ENCODE measurements at regions not wholly inside any gene's neighbourhood (a gene's known extent, or its start where the extent isn't known, plus 50 kb on each side); places are given as distances from the start of the nearest gene placed in this dataset.
A peak's percentile ranks its signal among the peaks of the same experiment; 100 is the strongest.
"Not testable (repeated sequence)": the region's sequence is repeated elsewhere in the genome, so short reads cannot be mapped to it uniquely, and the experiment has no call there.

DNA sequence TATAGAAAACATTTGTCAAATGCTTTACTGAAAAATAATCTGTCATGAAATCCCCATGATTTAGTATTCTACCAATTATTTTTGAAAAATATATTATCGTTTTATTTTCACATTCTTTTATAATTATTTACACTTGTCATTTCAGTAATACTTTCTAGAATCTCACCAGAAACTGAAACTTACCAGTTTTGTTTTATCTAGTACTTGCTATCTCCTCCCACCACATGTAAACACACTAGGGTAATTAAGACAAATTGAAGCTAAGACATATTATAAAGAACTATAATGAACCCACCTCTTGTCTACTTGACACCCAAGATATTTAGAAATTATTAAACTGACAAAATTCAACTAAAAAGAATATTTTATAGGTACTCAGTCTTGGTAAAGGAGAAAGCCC lies 51.5 kb upstream of the GRM3 start:
- DNase-seq: no peak

DNA sequence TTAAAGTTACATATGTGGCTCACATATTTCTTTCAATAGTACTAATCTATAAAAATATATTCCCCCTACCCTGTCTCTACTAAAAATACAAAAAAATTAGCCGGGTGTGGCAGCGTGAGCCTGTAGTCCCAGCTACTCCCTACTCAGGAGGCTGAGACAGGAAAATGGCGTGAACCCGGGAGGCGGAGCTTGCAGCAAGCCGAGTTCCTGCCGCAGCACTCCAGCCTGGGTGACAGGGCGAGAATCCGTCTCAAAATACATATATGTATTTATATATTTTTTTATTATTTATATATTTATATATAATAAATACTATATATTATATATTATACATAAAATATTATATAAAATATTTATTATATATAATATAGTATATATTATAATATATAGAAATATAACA lies 69.7 kb upstream of the GRM3 start:
- no peak for DNase-seq

DNA sequence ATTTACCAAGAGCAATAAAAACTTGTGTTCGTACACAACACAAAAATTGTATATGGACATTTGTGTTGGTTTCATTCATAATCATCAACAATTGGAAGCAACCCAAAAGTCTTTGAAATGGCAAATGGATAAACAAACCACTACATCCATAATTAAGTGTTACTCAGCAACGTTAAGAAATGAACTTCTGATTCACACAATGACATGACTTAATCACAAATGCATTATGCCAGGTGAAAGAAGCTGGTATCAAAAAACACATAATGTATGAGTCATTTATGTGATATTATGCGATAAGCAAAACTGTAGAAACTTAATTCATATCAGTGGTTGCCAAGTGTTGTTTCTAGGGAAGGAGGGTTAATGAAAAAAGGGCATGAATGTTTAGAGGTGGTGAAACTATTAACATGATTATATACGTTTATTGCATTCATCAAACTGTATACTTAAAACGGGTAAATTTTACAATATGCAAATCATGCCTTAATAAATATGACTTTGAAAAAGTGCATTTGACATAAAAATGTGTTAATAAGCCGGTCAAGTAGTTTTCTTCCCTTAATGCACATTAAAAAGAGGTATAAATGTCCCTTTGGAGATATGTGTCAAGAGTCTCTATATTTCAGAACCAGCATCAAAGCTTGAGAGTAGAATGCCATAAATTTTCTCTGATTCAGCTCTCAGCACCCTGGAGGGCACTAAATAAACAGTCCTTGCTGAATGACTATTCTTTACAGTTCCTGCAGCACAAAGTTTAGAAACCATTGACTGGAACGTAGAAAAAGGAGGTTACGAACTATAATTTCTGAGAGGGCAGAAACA lies 84.8 kb upstream of the GRM3 start:
- no peak for DNase-seq

DNA sequence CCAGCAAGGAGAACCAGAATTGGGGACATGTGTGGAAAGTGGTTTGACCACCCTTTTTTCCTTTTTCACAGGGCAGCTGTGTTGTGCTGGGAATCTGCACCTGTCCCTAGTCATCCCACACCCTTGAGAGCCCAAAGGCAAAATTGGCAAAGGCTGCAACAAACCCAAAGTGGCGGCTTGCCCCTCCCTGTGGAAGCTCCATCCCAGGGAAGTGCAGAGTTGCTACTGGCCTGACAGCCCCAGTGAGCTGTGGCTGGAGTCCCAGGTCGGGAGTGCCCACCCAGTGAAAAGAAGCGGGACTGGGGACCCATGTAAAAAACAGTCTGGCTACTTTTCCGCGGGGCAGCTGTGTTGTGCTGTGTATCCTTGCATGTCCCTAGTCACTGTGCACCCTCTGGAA lies 109.1 kb upstream of the GRM3 start:
- DNase-seq: no peak

DNA sequence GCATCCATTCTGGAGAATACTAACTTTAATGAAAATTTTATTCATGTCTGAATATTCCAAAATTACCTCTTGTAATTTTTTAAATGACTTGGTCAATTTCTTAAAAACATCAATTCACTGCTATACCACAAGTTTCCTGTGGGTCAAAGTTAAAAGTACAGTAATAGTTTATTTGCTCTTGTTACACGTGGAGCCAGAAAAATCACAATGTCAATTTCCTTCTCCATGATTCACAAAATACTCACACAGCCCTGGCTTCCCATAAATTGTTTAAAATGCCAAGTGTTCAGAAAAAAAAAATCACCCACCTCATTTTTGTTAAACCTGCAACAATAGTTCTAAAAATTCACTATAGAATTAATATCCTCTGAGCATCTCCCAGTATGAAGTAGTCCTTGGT lies 139.5 kb upstream of the GRM3 start:
- DNase-seq: no peak

DNA sequence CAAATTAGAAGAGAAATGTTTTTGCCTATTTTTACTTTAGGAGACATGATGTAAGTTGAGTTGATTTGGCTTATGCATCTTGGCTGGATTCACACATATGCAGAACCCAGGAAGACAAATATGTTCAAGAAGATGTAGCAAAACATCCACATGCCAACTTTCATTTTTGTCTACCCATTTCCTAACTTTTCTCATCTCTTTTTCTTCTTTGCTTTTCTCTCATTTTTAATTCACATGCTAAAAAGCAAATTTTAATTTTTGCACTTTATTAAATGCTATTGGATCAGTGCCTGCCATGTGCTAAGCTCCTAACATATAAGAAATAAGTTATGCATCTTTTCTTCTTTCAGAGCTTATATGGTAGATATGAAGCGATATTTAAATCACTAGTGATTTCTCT lies 143.7 kb upstream of the GRM3 start:
- no peak for DNase-seq

DNA sequence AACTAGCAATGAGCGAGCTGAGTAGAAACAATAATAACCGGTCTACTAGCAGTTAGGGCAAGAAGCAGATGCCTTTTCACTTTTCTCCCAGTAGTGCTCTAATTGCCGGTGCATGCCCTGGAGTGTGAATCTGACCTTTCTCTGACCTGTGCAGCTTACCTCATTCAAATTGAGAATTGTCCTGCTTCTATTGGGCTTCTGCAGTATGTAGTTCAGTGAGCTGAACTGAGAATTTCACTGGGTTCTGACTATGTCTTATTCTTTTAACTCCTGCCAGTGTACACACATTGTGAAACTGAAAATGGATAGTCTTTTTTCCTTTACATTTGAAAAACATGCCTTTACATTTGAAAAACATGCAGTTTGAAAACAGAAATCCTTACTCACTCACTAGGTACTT lies 157.9 kb upstream of the GRM3 start:
- no peak for DNase-seq

DNA sequence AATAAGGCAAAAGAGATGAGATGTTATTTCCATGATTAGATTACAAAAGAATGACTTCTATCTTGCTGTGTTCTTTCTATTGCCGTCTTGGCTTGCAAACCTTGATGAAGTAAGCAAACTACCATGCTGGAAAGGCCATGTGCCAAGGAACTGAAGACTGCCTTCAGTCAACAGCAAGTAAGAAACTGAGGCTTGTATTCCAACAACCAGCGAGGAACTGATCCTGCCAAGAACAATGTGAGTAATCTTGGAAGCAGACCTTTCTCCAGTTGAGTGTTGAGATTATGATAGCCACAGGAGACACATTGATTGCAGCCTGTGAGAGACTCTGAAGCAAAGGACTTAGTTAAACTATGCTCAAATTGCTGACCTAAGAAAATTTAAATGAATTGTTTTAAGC lies 164.6 kb upstream of the GRM3 start:
- no peak for DNase-seq

DNA sequence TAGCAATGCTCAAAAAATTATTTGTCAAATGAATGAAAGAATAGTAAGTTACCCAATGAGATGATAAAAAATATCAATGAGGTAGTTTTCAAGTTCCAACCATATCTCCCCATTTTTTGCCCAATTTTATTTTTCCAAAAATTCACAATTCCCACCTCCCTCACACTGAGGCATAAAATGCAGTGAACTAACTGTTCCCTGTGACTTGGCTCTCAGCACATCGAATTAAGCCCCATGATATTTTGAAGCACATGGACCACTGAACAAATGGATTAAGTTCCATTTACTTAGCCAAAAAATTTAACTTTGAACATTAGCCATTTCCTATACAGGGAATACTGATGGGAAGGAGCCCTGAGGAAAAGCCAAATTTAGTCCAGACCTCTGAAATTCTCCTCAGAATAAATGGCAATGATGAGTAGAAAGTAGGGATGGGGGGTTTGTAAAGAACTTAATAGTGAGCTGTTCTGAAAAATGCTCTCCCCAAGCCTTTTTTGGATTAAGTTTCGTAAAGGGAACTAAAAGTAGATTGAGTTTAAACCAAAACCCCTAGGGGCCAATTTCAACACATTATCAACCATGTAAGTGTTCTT lies 166.3 kb upstream of the GRM3 start:
- no peak for DNase-seq

DNA sequence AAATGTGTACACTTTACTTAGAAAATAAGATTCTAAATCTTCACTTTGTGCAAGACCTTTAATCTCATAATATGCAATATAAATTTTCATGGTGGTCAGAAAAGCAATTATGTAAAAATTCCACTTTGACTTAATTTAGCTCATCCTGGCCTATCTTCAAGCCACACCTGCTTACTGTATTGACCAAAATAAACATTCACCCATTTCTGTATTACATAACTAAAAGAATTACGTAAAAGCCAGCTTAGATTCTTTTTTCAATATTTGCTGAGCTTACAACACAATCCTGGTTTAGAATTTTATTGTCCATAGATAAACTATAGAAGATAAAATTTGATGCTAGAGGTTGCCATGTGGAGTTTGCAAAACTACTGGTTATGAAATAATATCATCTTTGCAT lies 172.9 kb upstream of the GRM3 start:
- no peak for DNase-seq

DNA sequence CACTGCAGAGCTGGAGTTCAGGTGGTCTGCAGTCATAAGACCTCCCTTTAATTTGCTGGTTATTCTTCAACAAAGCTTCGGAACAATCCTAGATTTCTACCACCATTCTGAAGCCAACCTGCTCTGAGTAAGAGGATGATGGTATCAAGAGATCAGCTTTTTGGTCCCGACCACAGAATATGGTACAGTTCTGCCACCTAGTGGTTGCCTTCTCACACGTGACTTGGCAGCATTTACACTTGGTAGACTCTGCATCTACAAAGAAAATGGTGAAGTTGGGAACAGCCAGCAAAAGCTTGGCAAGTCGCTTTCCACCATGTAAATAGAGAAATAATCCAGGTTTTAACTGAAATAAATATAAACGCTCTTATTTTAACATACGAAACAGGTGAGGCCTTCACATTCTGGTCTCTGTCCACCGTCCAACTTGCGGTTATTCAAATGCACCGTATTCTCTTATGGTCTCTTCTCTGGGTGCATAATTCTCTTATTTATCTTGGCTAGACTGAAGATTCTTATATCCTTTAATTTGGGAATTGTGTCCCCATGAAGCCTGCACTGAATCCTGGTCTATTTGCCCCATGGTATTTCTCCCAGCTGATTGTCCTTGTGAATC lies 173.9 kb upstream of the GRM3 start:
- peak; percentile 3 for DNase-seq

DNA sequence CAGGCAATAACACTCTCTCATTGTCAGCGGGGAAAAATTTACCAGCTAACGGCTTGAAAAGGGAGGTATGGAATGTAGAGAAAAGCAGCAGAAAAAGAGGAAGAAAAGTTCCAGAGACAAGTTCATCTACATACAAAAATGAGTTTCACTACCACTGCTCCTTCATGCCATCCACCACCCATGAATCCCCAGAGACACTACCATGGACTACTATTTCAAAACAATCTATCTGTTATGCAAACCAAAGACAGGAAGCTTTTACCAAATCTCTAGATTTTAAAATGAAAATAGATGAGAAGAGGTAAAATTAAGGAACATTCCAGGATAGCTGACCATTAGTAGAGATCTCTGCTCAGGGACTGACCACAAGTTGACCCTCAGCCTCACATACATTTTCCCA lies 189.0 kb upstream of the GRM3 start:
- no peak for DNase-seq

DNA sequence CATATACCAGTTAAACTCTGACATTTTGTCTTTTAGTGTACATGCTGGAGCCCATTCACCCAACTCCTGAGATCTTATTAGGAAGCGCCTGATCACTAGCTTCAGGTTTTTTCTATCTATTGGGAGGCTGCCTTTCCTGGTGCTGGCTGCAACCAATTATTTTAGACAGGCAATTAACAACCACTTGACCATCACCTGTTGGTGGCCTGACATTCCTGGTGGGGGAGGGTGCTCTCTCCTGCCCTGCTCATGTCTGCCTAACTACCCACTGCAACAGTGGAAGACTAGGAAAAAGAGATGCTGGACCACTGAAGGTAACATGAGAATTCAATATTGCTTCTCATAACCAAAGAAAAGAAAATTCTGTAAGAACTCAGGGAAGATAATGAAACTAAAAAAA lies 190.3 kb upstream of the GRM3 start:
- no peak for DNase-seq

DNA sequence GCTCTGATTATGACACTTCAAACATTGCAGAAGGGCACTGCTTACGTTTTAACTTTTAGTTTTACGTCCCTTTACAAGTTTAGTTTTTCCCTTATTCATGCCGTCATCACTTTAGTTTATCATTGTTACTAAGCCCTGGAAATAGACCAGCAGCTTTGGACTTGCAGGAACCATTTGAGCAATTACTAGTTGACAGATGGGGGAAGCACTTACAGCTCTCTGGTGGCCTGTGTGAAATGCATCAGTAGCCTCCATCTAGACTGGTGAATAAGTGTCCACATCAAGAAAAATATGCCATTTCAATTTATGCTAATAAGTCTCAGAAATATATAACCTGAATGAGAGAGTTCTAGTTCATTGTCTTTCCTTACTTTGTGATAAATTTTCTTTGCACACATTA lies 194.9 kb upstream of the GRM3 start:
- no peak for DNase-seq

DNA sequence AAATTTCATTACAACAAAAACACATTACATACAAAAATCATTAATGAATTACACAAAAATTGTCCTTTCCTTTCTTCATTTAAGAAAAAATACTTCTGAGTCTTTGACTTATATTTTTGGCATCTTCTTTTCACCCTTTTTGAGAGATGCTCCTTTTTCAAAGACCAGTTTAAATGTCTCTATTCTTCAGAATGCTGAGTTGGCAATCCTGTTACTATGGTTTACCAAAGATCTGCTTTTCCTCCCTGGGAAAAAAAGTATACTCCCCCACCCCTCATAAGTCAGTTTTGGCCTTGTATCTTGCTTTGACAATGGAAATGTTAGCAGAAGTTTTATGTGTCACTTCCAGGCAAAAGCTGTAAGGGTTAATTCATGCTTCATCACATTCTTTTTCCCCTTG lies 198.4 kb upstream of the GRM3 start:
- no peak for DNase-seq

DNA sequence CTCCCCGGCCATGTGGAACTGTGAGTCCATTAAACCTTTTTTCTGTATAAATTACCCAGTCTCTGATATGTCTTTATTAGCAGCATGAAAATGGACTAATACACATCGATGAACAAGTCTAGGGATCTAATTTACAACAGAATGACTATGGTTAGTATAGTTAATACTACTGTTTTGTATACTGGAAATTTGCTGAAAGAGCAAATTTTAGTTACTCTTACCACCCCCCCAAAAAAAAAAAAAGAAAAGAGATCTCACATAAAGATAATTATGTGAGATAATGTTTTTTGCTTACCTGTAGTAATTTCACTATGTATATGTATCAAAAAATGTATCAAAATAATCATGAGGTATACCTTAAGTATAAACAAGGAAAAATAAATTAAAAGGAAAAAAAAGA lies 199.5 kb upstream of the GRM3 start:
- DNase-seq: no peak

DNA sequence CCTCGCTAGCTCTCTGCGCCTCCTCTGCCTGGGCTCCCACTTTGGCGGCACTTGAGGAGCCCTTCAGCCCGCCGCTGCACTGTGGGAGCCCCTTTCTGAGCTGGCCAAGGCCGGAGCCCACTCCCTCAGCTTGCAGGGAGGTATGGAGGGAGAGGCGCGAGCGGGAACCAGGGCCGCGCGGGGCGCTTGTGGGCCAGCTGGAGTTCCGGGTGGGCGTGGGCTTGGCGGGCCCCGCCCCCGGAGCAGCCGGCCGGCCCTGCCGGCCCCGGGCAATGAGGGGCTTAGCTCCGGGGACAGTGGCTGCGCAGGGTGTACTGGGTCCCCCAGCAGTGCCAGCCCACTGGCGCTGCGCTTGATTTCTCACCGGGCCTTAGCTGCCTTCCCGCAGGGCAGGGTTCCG lies 203.3 kb upstream of the GRM3 start:
- DNase-seq: not testable (repeated sequence)

DNA sequence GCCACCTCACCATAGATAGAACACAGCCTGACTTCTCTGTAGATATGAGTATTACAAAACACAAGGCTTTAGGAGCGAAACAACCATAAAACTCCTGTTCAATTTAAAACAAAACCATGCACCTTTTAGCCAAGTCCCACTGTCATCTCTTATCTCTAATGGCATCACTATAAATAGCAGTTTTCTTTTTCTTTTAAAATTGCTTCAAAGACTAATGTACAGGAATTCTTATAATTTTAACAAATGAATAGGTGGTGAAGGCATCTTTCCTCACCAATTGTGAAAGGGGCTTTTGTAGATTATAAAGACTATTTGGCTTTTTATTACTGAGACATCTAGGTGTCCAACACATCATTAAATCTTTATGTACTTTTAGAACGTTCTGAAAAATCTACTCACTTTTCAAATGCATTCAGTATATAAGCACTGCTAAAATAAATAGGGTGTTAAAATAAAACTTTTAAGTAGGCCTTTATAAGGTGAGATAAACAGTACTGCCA lies 205.7 kb upstream of the GRM3 start:
- no peak for DNase-seq

DNA sequence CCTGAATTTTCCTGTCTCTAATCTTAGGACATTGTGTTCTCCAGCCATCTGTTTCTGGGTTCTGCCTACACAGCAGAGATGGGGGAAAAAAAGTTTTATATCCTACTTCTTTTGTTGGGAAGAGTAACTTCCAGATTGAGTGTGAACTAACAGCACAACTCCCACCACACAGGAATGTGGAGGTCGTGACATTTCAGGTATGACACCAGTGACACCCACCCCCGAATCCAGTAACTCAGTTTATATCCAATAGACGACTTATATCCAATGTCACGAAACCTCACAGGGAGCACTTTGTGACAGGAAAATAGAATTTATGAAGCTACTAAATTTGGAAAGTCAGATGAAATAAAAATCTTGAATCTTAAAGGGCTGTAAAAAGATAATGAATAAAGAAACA lies 211.9 kb upstream of the GRM3 start:
- DNase-seq: no peak

DNA sequence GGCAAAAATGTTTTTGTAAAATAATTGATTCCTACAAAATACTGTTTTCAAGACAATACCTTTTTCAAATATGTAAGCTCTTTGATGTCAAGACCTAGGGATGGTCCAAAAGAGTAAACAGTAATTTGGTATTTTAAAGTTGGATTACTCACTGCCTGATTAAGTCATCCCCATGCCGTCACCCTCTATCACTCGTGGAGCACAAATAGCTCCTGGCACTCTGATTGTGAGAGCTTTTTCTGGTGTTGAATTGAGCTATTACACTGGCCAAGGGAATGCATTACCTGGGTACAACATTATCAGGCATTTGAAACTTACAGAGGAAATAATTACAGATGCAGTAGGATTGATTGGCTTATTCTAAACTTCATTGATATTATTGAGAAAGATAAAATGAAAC lies 231.9 kb upstream of the GRM3 start:
- no peak for DNase-seq

DNA sequence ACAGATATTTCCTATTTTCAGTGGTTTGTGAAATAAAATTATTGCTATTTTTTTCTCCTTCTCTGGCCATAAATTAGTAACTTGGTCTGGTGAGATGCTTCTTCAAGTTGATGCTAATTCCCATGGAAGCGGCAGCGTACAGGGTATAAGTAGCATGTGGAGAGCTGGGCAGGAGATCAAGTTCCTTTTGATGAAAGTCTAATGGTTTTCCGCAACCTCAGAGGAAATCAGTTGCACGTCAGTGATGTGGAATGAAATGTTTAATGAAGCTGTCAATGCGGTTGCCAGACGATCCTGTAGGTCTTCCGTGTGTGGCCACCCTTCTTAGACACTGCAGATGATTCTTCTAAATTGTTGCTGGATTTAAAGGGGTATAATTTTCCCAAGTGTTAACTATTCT lies 236.4 kb upstream of the GRM3 start:
- no peak for DNase-seq

DNA sequence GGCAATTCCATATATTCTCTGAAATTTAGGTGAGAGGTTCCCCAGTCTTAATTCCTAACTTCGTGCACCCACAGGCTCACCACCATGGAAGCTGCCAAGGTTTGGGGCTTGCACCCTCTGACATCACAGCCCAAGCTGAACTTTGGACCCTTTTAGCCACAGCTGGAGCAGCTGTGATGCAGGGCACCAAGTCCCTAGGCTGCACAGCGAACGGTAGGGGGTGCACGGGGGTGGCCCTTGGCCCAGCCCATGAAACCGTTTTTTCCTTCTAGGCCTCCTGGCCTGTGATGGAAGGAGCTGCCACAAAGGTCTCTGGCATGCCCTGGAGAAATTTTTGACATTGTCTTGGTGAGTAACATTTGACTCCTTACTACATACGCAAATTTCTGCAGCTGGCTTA lies 251.9 kb upstream of the GRM3 start:
- no peak for DNase-seq

DNA sequence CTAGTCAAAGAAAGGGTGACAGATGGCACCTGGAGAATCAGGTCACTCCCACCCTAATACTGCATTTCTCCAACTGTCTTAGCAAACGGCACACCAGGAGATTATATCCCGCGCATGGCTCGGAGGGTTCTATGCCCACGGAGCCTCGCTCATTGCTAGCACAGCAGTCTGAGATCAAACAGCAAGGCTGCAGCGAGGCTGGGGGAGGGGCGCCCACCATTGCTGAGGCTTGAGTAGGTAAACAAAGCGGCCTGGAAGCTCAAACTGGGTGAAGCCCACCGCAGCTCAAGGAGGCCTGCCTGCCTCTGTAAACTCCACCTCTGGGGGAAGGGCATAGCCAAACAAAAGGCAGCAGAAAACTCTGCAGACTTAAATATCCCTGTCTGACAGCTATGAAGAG lies 268.1 kb upstream of the GRM3 start:
- DNase-seq: not testable (repeated sequence)

DNA sequence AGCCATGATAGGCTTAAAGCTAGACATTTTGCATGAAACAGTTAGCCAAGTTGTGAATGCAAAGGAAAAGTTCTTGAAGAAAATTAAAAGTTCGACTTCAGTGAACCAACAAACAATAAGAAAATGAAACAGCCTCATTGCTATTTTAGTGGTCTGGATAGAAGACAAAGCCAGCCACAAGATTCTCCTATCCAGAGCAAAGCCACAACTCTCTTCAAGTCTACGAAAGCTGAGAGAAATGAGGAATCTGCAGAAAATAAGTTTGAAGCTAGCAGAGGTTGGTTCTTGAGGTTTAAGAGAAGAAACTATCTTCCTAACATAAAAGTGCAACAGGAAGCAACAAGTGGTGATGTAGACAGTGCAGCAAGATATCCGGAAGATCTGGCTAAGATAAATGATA lies 271.4 kb upstream of the GRM3 start:
- no peak for DNase-seq

DNA sequence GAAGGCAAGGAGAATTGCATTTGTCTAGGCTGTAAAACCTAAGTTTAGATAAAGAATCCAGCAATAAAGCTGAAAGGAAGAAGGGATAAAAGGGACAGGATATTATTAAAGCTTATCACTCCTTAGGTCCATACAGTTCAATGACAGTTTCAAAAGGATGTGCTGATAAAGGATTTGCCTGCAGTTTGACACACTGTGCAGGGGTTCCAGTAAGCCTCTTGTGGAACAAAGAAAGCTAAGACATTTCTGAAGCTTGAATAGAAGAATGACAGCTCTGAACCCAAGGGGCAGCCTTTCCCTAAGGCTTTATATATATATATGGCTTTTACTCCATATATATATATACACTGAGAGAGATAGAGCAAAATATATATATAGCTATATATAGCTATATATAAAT lies 276.8 kb upstream of the GRM3 start:
- no peak for DNase-seq
